GM18858 (cell line): ENCODE measurements at regions not wholly inside any gene's neighbourhood (a gene's known extent, or its start where the extent isn't known, plus 50 kb on each side); places are given as distances from the start of the nearest gene placed in this dataset.

Experiments used
- ATAC-seq: cut with Tn5 transposase; IDR thresholded peaks from one replicate; pipeline ENCODE4 v1.9.1; 2021; ENCODE audit not compliant: unreplicated experiment

- ATAC-seq = no peak
Measured at GRCh38 chr3:176737480-176738110, 459.7 kb downstream of the TBL1XR1 start.

- no peak for ATAC-seq
Measured at GRCh38 chr3:176734146-176734545, 463.1 kb downstream of the TBL1XR1 start.

GRCh38 chr3:176724394-176724759 is 472.9 kb downstream of the TBL1XR1 start:
- ATAC-seq = no peak

GRCh38 chr3:176723758-176724393 is 473.4 kb downstream of the TBL1XR1 start:
- no peak for ATAC-seq

GRCh38 chr3:176714034-176714433 is 483.2 kb downstream of the TBL1XR1 start:
- ATAC-seq = no peak

GRCh38 chr3:176712191-176712590 is 485.1 kb downstream of the TBL1XR1 start:
- no peak for ATAC-seq

- ATAC-seq = no peak
Measured at GRCh38 chr3:176699288-176699687, 498.0 kb downstream of the TBL1XR1 start.

GRCh38 chr3:176697284-176697889 is 499.9 kb downstream of the TBL1XR1 start:
- ATAC-seq = no peak

- no peak for ATAC-seq
Measured at GRCh38 chr3:176696816-176697215, 500.5 kb downstream of the TBL1XR1 start.

GRCh38 chr3:176692966-176693785 is 504.1 kb downstream of the TBL1XR1 start:
- ATAC-seq = no peak

- ATAC-seq = no peak
Measured at GRCh38 chr3:176692199-176692965, 504.9 kb downstream of the TBL1XR1 start.

- no peak for ATAC-seq
Measured at GRCh38 chr3:176690083-176690869, 507.0 kb downstream of the TBL1XR1 start.

- no peak for ATAC-seq
Measured at GRCh38 chr3:176687754-176688153, 509.5 kb downstream of the TBL1XR1 start.

GRCh38 chr3:176683382-176683781 is 513.9 kb downstream of the TBL1XR1 start:
- no peak for ATAC-seq

GRCh38 chr3:176663837-176664831 is 533.1 kb downstream of the TBL1XR1 start:
- no peak for ATAC-seq

GRCh38 chr3:176663387-176663786 is 533.9 kb downstream of the TBL1XR1 start:
- ATAC-seq = no peak

GRCh38 chr3:176661432-176661964 is 535.8 kb downstream of the TBL1XR1 start:
- no peak for ATAC-seq

GRCh38 chr3:176655404-176656094 is 541.7 kb downstream of the TBL1XR1 start:
- ATAC-seq = no peak
